ENCODE measurements at regions not wholly inside any gene's neighbourhood (a gene's known extent, or its start where the extent isn't known, plus 50 kb on each side); places are given as distances from the start of the nearest gene placed in this dataset.

- POLR2A ChIA-PET, result interaction anchor here (0.6 to 3.5 kb wide), 3 partner anchors 10 to 135 kb away, joined by 3 to 36 read pairs (median 4); partner anchors contain the start of gene DYRK2
- peak overlapping the region in 5 of 10 donors; percentile 24 to 92 (median 55) for H3K27ac Mint-ChIP-seq
- no peak for ATAC-seq
- H3K27me3 Mint-ChIP-seq, result no peaks in the 10 kb centered on the region
- DNase-seq, result no peak
- peaks cover 0 to 1% (median 0%) of the 10 kb centered on the region in 9 donors for H3K9me3 Mint-ChIP-seq
- no peaks in the 10 kb centered on the region for H3K36me3 Mint-ChIP-seq
- H3K4me3 Mint-ChIP-seq, result peak overlapping the region in 1 of 10 donors; percentile 66
- H3K4me1 Mint-ChIP-seq, result peaks cover 33 to 67% (median 50%) of the 10 kb centered on the region in 4 donors
These were observed 134.0 kb upstream of the DYRK2 start for GRCh38 chr12:67514502-67514901.

DNA sequence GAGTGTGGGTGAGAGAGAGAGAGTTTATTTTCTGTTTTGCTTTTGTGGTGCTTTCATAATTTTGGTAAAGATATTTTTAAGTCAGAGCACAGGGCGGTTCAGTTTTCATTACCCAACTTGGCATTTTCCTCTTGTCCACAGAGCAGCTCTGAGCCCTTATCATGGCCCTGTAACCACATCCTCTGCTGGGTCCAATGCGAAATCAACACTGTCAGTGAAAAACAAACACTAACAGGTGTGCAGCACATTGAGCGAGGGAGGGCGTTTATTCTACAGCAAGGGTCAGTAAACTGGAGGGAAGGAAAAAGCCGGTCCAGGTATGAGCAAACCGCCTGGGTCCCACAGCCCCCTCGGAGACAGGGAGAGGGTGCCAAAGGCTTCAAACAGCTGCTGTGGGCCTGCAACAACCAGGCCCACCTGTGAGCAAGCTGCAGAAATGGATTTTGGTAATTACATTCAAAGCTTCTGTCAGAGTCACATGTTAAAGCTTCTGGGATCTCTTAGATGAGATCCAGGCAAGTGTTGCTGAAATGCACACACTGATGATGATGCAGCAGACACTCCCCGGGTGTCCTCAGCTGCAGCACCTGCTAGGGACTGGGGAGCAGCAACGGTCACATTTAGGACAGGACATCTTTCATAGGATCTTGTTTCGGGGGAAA is 132.7 kb upstream of the DYRK2 start:
- POLR2A ChIA-PET, result interaction anchor here (0.6 to 3.5 kb wide), 12 partner anchors 11 to 133 kb away, joined by 3 to 36 read pairs (median 6); partner anchors contain the start of gene DYRK2
- peaks cover 32 to 60% (median 52%) of the 10 kb centered on the region in 4 donors for H3K4me1 Mint-ChIP-seq
- no peaks in the 10 kb centered on the region for H3K27me3 Mint-ChIP-seq
- peak overlapping the region; percentile 8 to 81 (median 69) for H3K4me3 Mint-ChIP-seq
- no peaks in the 10 kb centered on the region for H3K9me3 Mint-ChIP-seq
- DNase-seq, result peak in 8 of 10 donors; percentile 5 to 65 (median 31)
- ATAC-seq, result peak; percentile 88 to 92
- peak overlapping the region; percentile 70 to 92 (median 84) for H3K27ac Mint-ChIP-seq
- H3K36me3 Mint-ChIP-seq, result no peaks in the 10 kb centered on the region

GRCh38 chr12:67517181-67517887 is 131.2 kb upstream of the DYRK2 start:
- H3K27ac Mint-ChIP-seq, result peak overlapping the region in 6 of 10 donors; percentile 1 to 92 (median 62)
- no peaks in the 10 kb centered on the region for H3K9me3 Mint-ChIP-seq
- H3K27me3 Mint-ChIP-seq, result no peaks in the 10 kb centered on the region
- peaks cover 31 to 46% (median 42%) of the 10 kb centered on the region in 4 donors for H3K4me1 Mint-ChIP-seq
- ATAC-seq (no peak), DNase-seq (no peak)
- POLR2A ChIA-PET, result interaction anchor here (3.5 kb wide), 1 partner anchor 132 kb away, joined by 36 read pairs; the partner anchor contains the start of gene DYRK2
- no peaks in the 10 kb centered on the region for H3K36me3 Mint-ChIP-seq
- no peak overlapping the region for H3K4me3 Mint-ChIP-seq

DNA sequence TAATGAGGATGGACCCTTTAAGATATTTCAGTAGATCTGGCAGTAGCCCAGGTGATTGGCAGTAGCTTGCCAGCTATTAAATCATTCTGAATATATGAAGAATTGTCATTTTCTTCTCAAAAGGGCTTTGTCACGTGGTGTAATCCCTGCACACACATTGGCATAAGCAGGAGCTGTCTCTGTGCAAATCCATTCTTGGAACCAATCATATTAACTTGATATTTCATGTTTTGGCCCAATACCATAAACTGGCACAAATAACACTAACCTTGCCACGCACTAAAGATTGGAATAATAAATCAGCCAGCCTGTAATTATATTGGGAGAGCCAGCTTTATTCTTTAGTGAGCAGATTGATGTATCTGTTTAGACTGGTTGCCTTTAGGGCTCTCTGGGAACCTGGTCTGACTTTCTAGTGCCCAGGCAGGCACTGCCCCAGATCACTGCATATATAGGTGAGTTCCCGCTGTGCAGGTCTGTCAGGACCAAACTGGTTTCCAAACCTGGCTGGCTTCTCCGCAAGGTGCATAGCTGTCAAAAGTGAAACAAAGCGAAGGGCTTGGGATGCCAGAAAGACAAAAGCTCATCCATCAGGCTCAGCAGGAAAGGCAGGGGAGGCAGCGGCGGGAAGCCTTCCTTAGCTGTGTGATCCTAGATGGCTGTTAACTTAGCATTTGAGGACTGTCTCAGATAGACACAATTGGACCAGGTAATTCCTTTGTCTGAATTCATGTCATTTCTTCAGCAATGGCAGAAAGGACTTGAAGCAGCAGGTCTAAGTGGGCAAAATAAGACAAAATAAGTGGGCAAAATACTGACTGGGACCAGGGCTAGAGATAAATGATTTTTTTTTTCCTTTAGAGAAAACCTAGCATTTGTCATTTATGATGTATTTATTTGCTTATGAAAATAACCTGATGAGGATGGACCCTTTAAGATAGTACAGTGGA is 128.8 kb upstream of the DYRK2 start:
- Mint-ChIP-seq H3K9me3 (no peaks in the 10 kb centered on the region), H3K4me1 (peaks cover 24 to 31% (median 27%) of the 10 kb centered on the region in 4 donors), H3K27ac (peak overlapping the region in 1 of 10 donors; percentile 36), H3K27me3 (no peaks in the 10 kb centered on the region), H3K4me3 (no peak overlapping the region), H3K36me3 (no peaks in the 10 kb centered on the region)
- POLR2A ChIA-PET, result interaction anchor here (1.2 to 2.0 kb wide), 2 partner anchors 12 to 129 kb away, joined by 3 to 7 read pairs; partner anchors contain the start of gene DYRK2
- no peak for ATAC-seq
- DNase-seq, result no peak

- no peaks in the 10 kb centered on the region for H3K36me3 Mint-ChIP-seq
- H3K9me3 Mint-ChIP-seq, result no peaks in the 10 kb centered on the region
- H3K4me1 Mint-ChIP-seq, result peaks cover 17 to 26% (median 23%) of the 10 kb centered on the region in 4 donors
- H3K27me3 Mint-ChIP-seq, result no peaks in the 10 kb centered on the region
- ATAC-seq (no peak), DNase-seq (no peak)
- POLR2A ChIA-PET, result no interaction called here
- H3K4me3 Mint-ChIP-seq, result no peak overlapping the region
- peak overlapping the region in 1 of 10 donors; percentile 2 for H3K27ac Mint-ChIP-seq
These were observed 127.9 kb upstream of the DYRK2 start for GRCh38 chr12:67520606-67521005.

GRCh38 chr12:67522222-67522621 is 126.3 kb upstream of the DYRK2 start:
- POLR2A ChIA-PET, result interaction anchor here (0.6 kb wide), 1 partner anchor 78 kb away, joined by 5 read pairs; no protein-coding TSS in a partner anchor
- Mint-ChIP-seq H3K4me3 (no peak overlapping the region), H3K27ac (no peak overlapping the region), H3K4me1 (peaks cover 11 to 20% (median 15%) of the 10 kb centered on the region in 4 donors), H3K36me3 (no peaks in the 10 kb centered on the region), H3K27me3 (no peaks in the 10 kb centered on the region), H3K9me3 (no peaks in the 10 kb centered on the region)
- ATAC-seq (no peak), DNase-seq (no peak)

GRCh38 chr12:67523538-67523937 is 125.0 kb upstream of the DYRK2 start:
- POLR2A ChIA-PET, result interaction anchor here (0.5 to 1.1 kb wide), 2 partner anchors 10 to 70 kb away, joined by 4 read pairs; no protein-coding TSS in a partner anchor

GRCh38 chr12:67524861-67525616 is 123.5 kb upstream of the DYRK2 start:
- H3K9me3 Mint-ChIP-seq, result no peaks in the 10 kb centered on the region
- POLR2A ChIA-PET, result interaction anchor here (1.1 to 3.0 kb wide), 2 partner anchors 9 to 11 kb away, joined by 4 to 10 read pairs; no protein-coding TSS in a partner anchor
- no peaks in the 10 kb centered on the region for H3K36me3 Mint-ChIP-seq
- ATAC-seq (no peak), DNase-seq (no peak)
- peak overlapping the region in 1 of 10 donors; percentile 65 for H3K4me3 Mint-ChIP-seq
- H3K27ac Mint-ChIP-seq, result no peak overlapping the region
- peaks cover 11 to 31% (median 14%) of the 10 kb centered on the region in 4 donors for H3K4me1 Mint-ChIP-seq
- no peaks in the 10 kb centered on the region for H3K27me3 Mint-ChIP-seq

More at GRCh38 chr12:67523538-67523937, 125.0 kb upstream of the DYRK2 start:
- DNase-seq (no peak), ATAC-seq (no peak)
- no peak overlapping the region for H3K27ac Mint-ChIP-seq
- no peaks in the 10 kb centered on the region for H3K9me3 Mint-ChIP-seq
- H3K4me1 Mint-ChIP-seq, result peaks cover 11 to 24% (median 16%) of the 10 kb centered on the region in 4 donors
- no peaks in the 10 kb centered on the region for H3K27me3 Mint-ChIP-seq
- H3K36me3 Mint-ChIP-seq, result no peaks in the 10 kb centered on the region
- H3K4me3 Mint-ChIP-seq, result no peak overlapping the region

DNA sequence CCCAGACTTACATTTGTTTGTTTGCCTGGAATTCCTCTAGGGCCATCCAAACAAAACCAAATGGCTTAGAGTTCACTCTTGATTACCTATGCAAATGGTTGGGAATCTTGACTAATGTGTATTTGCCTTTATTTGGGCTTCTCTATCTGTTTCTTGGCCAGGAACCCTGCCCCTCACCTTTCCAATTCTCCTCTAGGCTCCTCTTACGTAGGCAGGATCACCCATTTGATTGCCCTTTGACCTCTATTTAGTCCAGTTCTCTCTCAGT is 123.0 kb upstream of the DYRK2 start:
- H3K27me3 Mint-ChIP-seq, result no peaks in the 10 kb centered on the region
- H3K4me1 Mint-ChIP-seq, result peaks cover 11 to 32% (median 14%) of the 10 kb centered on the region in 4 donors
- H3K27ac Mint-ChIP-seq, result peak overlapping the region in 1 of 10 donors; percentile 69
- ATAC-seq, result no peak
- no peak for DNase-seq
- no peaks in the 10 kb centered on the region for H3K9me3 Mint-ChIP-seq
- POLR2A ChIA-PET, result interaction anchor here (3.0 kb wide), 1 partner anchor 10 kb away, joined by 10 read pairs; no protein-coding TSS in a partner anchor
- H3K4me3 Mint-ChIP-seq, result no peak overlapping the region
- H3K36me3 Mint-ChIP-seq, result no peaks in the 10 kb centered on the region

DNA sequence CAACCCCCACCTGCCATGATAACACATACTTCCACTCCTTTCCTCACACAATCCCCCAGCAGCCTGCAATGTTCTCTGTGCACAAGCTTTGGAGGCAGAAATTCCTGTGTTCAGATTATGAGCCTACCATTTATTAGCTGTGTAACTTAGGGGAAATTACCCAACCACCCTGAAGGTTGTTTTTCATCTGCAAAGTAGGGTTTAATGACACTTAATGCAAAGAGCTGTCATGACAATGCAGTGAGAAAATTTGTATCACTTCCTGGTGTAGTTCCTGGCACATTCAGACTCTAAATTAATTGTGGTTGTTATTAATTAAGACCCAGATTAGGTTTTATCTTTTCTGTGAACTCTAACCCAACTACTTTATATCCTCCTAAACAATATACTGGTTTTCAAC is 122.4 kb upstream of the DYRK2 start:
- Mint-ChIP-seq H3K9me3 (no peaks in the 10 kb centered on the region), H3K36me3 (no peaks in the 10 kb centered on the region), H3K4me1 (peaks cover 11 to 38% (median 12%) of the 10 kb centered on the region in 4 donors), H3K27ac (peak overlapping the region in 1 of 10 donors; percentile 69), H3K4me3 (no peak overlapping the region), H3K27me3 (no peaks in the 10 kb centered on the region)
- ATAC-seq (no peak), DNase-seq (no peak)
- POLR2A ChIA-PET, result interaction anchor here (3.0 kb wide), 1 partner anchor 10 kb away, joined by 10 read pairs; no protein-coding TSS in a partner anchor

- H3K27ac Mint-ChIP-seq, result peak overlapping the region in 2 of 10 donors; percentile 46 to 56
These were observed 117.5 kb upstream of the DYRK2 start for GRCh38 chr12:67531051-67531450.

More at GRCh38 chr12:67531051-67531450, 117.5 kb upstream of the DYRK2 start:
- DNase-seq, result no peak
- ATAC-seq, result no peak
- Mint-ChIP-seq H3K4me3 (no peak overlapping the region), H3K9me3 (no peaks in the 10 kb centered on the region), H3K4me1 (peaks cover 5 to 31% (median 15%) of the 10 kb centered on the region in 4 donors), H3K36me3 (no peaks in the 10 kb centered on the region), H3K27me3 (no peaks in the 10 kb centered on the region)
- POLR2A ChIA-PET, result interaction anchor here (1.6 kb wide), 1 partner anchor 15 kb away, joined by 4 read pairs; no protein-coding TSS in a partner anchor

Data from naive thymus-derived CD8-positive, alpha-beta T cell (primary cell).